ENCODE measurements at regions not wholly inside any gene's neighbourhood (a gene's known extent, or its start where the extent isn't known, plus 50 kb on each side); places are given as distances from the start of the nearest gene placed in this dataset.

- Histone ChIP-seq H2BK20ac (ENCODE audit: low read depth, low read length, poor library complexity, severe bottlenecking) (no peak overlapping the region), H3K27me3 (ENCODE audit: insufficient read depth, low read length) (no peaks in the 10 kb centered on the region), H2BK12ac (ENCODE audit: insufficient read length, low read depth, low read length) (no peak overlapping the region), H4K91ac (ENCODE audit: insufficient read length, low read depth, low read length) (no peak overlapping the region), H3K18ac (ENCODE audit: insufficient read length, low read depth, low read length) (no peak overlapping the region), H3K4me2 (ENCODE audit: insufficient read depth, insufficient read length, low read length) (no peak overlapping the region), H3K9me3 (ENCODE audit: control insufficient read depth, low read depth, low read length) (no peaks in the 10 kb centered on the region), H3T11ph (ENCODE audit: low read length) (no peak overlapping the region), H2AFZ (ENCODE audit: low read length) (no peak overlapping the region), H4K5ac (ENCODE audit: insufficient read length, low read depth, low read length) (no peak overlapping the region), H3K79me1 (ENCODE audit: insufficient read depth, low read depth, low read length, poor library complexity, severe bottlenecking) (no peaks in the 10 kb centered on the region), H4K20me1 (ENCODE audit: control insufficient read depth, insufficient read depth, insufficient read length) (peaks cover 4% of the 10 kb centered on the region), H3K56ac (ENCODE audit: insufficient read length, low read depth, low read length) (no peak overlapping the region), H2BK5ac (ENCODE audit: insufficient read length, low read length) (no peak overlapping the region), H2BK120ac (ENCODE audit: low read depth, low read length, poor library complexity, severe bottlenecking) (no peak overlapping the region), H3K4ac (ENCODE audit: low read depth, low read length) (no peak overlapping the region), H3K27ac (ENCODE audit: insufficient read length, low read depth, low read length) (no peak overlapping the region), H3K79me2 (ENCODE audit: insufficient read depth, low read length) (no peaks in the 10 kb centered on the region), H2AK5ac (ENCODE audit: insufficient read length, low read length) (no peak overlapping the region), H4K8ac (replicated peaks; ENCODE audit: insufficient read length, low read depth, low read length) (no peak overlapping the region), H3K23me2 (ENCODE audit: insufficient read length, low read depth, low read length, poor library complexity, severe bottlenecking) (no peaks in the 10 kb centered on the region), H2BK15ac (ENCODE audit: low read depth, low read length) (no peak overlapping the region), H3K23ac (ENCODE audit: insufficient read length, low read depth, low read length) (no peak overlapping the region), H3K4me1 (ENCODE audit: insufficient read depth, low read length) (no peaks in the 10 kb centered on the region), H3K9ac (ENCODE audit: extremely low read depth, insufficient read length, low read length) (no peak overlapping the region), H3K14ac (ENCODE audit: insufficient read depth, low read length) (peak overlapping the region; percentile 42; the same call in 1 of the 2 replicates)
- Mint-ChIP-seq H3K9me3 (no peaks in the 10 kb centered on the region; a peak in 1 of 5 replicates), H3K27ac (no peak overlapping the region), H3K36me3 (ENCODE audit: insufficient read depth in 1 of 3, low read depth in 3 of 3) (no peaks in the 10 kb centered on the region), H3K27me3 (ENCODE audit: low read depth) (peaks cover 3% of the 10 kb centered on the region), H3K4me1 (peaks cover 2 to 5% of the 10 kb centered on the region in 2 experiments; a peak in 3 of 4 replicates), H3K4me3 (no peak overlapping the region)
- DNase-seq = peak; percentile 31
- no peak for TF ChIP-seq CTCF (conservative IDR thresholded peaks at IDR 0.05)
- WGBS (ENCODE audit: extremely low coverage, insufficient read length, low lambda C conversion rate) = no CpG with 5 or more reads among the region's 22 CpGs
Observed at GRCh38 chr1:115479055-115479482, 141.0 kb upstream of the NGF start.

Data from H9 (cell line).